Spleen (tissue), 7 donors: ENCODE measurements at regions not wholly inside any gene's neighbourhood (a gene's known extent, or its start where the extent isn't known, plus 50 kb on each side); places are given as distances from the start of the nearest gene placed in this dataset.

Experiments used
- CTCF ChIP-seq, 11 experiments: fragments of 200-600 bp in 7 of 11; fragments of 450-650 bp in 4 of 11; sonication (generic) in 4 of 11; IDR thresholded peaks in 8 of 11; conservative IDR thresholded peaks in 3 of 11; 1 replicate in 7 of 11; 2 replicates in 4 of 11; pipeline versions ENCODE4 v1.4.0 to v1.8.0; 2016 to 2021; ENCODE audit warnings: antibody characterized with exemption in 11 of 11, inconsistent platforms in 4 of 11, mild to moderate bottlenecking in 1 of 11
- POLR2AphosphoS5 ChIP-seq, 3 donors: sonication (generic); formaldehyde crosslinking; IDR thresholded peaks; one replicate each; pipeline ENCODE4 v1.5.1; 2017; ENCODE audit warnings: antibody characterized with exemption in 3 of 3
- donor health status: DM: no; HTN: no; CAD: no; lungs with moderate emphysema.
- donor health status: DM: no; HTN: no; CAD: no.
- donor health status: DM: no; HTN: no; CAD: no.

- TF ChIP-seq CTCF (IDR thresholded peaks at IDR 0.05 in 8 of 11, conservative IDR thresholded peaks at IDR 0.05 in 3 of 11), result no peak
- TF ChIP-seq POLR2AphosphoS5 (IDR thresholded peaks at IDR 0.05), result no peak
These were observed 71.9 kb upstream of the ZNF507 start for GRCh38 chr19:32273483-32273882.
